ENCODE measurements at regions not wholly inside any gene's neighbourhood (a gene's known extent, or its start where the extent isn't known, plus 50 kb on each side); places are given as distances from the start of the nearest gene placed in this dataset.

DNA sequence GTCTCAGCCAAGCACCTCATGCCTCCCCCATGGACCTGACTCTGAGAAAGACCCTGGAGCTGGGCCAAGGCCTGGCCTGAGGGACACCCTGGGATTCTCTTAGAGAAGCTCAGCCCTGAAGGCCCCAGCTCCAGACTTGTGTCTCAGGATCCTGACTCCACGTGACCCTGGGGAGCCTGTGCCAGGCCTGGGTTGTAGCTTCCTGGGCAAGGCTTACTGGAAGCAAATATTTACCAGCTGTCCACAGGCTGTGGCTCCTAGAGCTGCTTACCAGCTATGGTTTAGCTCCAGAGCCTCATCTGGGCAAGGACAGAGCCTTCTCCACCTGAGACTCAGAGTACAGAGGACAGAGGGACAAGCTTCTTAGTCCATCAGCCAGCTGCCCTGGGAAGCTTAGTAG lies 61.0 kb upstream of the CEACAM8 start:
- no peak for TF ChIP-seq EZH2 (IDR thresholded peaks at IDR 0.05; ENCODE audit: low read depth)
- TF ChIP-seq, protein P1, sequence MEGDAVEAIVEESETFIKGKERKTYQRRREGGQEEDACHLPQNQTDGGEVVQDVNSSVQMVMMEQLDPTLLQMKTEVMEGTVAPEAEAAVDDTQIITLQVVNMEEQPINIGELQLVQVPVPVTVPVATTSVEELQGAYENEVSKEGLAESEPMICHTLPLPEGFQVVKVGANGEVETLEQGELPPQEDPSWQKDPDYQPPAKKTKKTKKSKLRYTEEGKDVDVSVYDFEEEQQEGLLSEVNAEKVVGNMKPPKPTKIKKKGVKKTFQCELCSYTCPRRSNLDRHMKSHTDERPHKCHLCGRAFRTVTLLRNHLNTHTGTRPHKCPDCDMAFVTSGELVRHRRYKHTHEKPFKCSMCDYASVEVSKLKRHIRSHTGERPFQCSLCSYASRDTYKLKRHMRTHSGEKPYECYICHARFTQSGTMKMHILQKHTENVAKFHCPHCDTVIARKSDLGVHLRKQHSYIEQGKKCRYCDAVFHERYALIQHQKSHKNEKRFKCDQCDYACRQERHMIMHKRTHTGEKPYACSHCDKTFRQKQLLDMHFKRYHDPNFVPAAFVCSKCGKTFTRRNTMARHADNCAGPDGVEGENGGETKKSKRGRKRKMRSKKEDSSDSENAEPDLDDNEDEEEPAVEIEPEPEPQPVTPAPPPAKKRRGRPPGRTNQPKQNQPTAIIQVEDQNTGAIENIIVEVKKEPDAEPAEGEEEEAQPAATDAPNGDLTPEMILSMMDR (conservative IDR thresholded peaks at IDR 0.05): no peak
